Peyer's patch (tissue), 4 donors: ENCODE measurements at regions not wholly inside any gene's neighbourhood (a gene's known extent, or its start where the extent isn't known, plus 50 kb on each side); places are given as distances from the start of the nearest gene placed in this dataset.
"Not testable (repeated sequence)": the region's sequence is repeated elsewhere in the genome, so short reads cannot be mapped to it uniquely, and the experiment has no call there.

ENCODE experiments used
- DNase-seq, 3 donors: peaks; one replicate each; pipeline ENCODE4 v3.0.0-alpha.2; 2017 to 2019
- H3K27ac ChIP-seq, 4 donors: fragments of 200-600 bp; sonication (generic); one replicate each; pipeline ENCODE4 v1.5.1; 2016 to 2019
- H3K27me3 ChIP-seq, 2 donors: fragments of 200-600 bp; sonication (generic); one replicate each; pipeline ENCODE4 v1.5.1; 2019
- H3K36me3 ChIP-seq, 3 donors: fragments of 200-600 bp; sonication (generic); one replicate each; pipeline ENCODE4 v1.5.1; 2016 to 2019
- H3K4me1 ChIP-seq, 4 donors: fragments of 200-600 bp; sonication (generic); one replicate each; pipeline ENCODE4 v1.5.1; 2016 to 2019
- H3K4me3 ChIP-seq, 4 donors: fragments of 200-600 bp; sonication (generic); 1 replicate in 3 of 4; 2 replicates in 1 of 4; pipeline ENCODE4 v1.5.1; 2016 to 2019; ENCODE audit warnings: mild to moderate bottlenecking in 1 of 4
- H3K9me3 ChIP-seq, 4 donors: fragments of 200-600 bp; sonication (generic); one replicate each; pipeline ENCODE4 v1.5.1; 2016 to 2019; ENCODE audit warnings: mild to moderate bottlenecking in 1 of 4
- POLR2A ChIP-seq, 2 donors: fragments of 450-650 bp; IDR thresholded peaks; one replicate each; pipeline ENCODE4 v1.5.1; 2017; ENCODE audit warnings: antibody characterized with exemption in 2 of 2, mild to moderate bottlenecking in 2 of 2, moderate library complexity in 2 of 2
- TF ChIP-seq, protein P1 (sequence below), 6 experiments: fragments of 450-650 bp in 4 of 6; fragments of 200-600 bp in 2 of 6; sonication (generic) in 1 of 6; IDR thresholded peaks; one replicate each; pipeline ENCODE4 v1.5.1; 2017 to 2019; ENCODE audit warnings: antibody characterized with exemption in 6 of 6, mild to moderate bottlenecking in 3 of 6, moderate library complexity in 1 of 6

DNA sequence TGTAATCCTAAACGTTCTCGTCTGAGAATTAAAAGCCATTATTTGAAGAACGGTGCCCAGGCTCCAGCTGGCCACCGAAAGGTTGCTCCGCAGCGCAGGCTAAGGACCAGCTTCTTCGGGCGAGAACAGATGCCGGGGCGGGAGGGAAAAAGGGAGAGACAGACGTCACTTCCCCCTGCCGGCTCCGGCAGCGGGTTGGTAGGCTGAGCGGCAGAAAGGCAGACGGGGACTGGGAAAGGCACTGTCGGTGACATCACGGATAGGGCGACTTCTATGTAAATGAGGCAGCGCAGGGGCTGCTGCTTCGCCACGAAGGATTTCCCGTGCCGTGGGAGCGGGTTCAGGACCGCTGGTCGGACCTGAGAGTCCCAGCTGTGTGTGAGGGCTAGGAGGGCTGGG, 147.5 kb upstream of the NOTCH2NLA start:
- H3K4me3 ChIP-seq: peak overlapping the region; percentile 9 to 50 (median 36)
- H3K9me3 ChIP-seq, H3K36me3 ChIP-seq, H3K4me1 ChIP-seq, H3K27me3 ChIP-seq: not testable (repeated sequence)
- peak overlapping the region; percentile 86 to 96 (median 93) for H3K27ac ChIP-seq
- peak in 1 of 2 donors; percentile 24 for TF ChIP-seq POLR2A (IDR thresholded peaks at IDR 0.05)
- TF ChIP-seq, protein P1, sequence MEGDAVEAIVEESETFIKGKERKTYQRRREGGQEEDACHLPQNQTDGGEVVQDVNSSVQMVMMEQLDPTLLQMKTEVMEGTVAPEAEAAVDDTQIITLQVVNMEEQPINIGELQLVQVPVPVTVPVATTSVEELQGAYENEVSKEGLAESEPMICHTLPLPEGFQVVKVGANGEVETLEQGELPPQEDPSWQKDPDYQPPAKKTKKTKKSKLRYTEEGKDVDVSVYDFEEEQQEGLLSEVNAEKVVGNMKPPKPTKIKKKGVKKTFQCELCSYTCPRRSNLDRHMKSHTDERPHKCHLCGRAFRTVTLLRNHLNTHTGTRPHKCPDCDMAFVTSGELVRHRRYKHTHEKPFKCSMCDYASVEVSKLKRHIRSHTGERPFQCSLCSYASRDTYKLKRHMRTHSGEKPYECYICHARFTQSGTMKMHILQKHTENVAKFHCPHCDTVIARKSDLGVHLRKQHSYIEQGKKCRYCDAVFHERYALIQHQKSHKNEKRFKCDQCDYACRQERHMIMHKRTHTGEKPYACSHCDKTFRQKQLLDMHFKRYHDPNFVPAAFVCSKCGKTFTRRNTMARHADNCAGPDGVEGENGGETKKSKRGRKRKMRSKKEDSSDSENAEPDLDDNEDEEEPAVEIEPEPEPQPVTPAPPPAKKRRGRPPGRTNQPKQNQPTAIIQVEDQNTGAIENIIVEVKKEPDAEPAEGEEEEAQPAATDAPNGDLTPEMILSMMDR (IDR thresholded peaks at IDR 0.05): peak in 1 of 6 experiments; percentile 1
- DNase-seq: peak; percentile 82 to 95 (median 83)

DNA sequence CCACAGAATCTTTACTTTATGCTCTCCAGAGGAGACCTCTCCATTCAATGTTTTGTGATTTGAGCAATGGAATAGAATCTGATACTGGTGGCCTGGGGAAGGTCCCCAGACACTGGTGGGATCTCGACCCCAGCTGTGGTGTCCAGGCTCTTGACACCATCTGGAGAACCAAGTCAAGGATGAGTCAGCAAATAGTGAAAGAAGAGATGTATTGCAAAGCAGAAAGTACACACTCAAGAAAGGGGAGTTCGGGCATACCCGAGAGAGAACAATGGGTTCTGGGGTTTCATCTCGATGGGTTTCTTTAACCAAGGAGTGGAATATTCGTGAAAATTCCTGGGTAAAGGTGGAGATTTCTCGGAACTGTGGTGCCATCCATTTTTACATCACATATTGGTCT, 146.3 kb upstream of the NOTCH2NLA start:
- not testable (repeated sequence) for H3K36me3 ChIP-seq, H3K27ac ChIP-seq, H3K4me1 ChIP-seq, H3K27me3 ChIP-seq, H3K9me3 ChIP-seq, H3K4me3 ChIP-seq, DNase-seq

DNA sequence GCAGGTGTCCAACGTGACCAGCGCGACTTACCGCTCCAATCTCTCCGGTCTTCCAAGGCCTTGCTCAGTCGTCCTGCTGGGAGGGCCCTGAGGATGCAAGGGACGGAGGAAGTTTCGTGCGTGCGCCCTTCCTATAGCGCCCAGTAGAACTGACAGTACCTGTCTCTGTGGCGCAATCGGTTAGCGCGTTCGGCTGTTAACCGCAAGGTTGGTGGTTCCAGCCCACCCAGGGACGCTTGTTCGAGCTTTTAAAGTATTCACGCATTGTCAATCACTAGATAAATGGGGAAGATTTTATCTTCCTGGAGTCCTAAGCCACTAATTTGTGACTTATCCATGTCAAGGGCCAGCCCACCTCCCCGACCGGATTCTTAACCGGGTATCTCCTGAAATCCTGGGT, 141.1 kb upstream of the NOTCH2NLA start:
- H3K4me3 ChIP-seq: peak overlapping the region; percentile 36 to 45 (median 38)
- peak; percentile 37 to 70 (median 48) for DNase-seq
- peak overlapping the region; percentile 50 to 66 (median 64) for H3K27ac ChIP-seq
- H3K27me3 ChIP-seq, H3K36me3 ChIP-seq, H3K4me1 ChIP-seq, H3K9me3 ChIP-seq: not testable (repeated sequence)

DNA sequence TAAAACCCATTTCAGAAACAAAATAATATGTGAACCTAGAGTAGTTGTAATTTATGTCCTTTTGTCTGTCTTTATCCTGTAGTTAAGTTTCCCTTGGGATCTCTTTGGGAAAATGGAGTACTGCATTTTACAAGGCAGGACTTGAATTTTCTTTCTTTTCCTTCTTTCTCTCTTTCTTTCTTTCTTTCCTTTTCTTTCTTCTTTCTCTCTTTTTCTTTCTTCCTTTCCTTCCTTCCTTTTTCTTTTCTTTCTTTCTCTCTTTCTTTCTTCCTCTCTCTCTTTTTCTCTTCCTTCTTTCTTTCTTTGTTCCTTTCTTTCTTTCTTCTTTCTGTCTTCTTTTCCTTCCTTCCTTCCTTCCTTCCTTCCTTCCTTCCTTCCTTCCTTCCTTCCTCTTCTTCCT, 126.6 kb upstream of the NOTCH2NLA start:
- not testable (repeated sequence) for H3K36me3 ChIP-seq, H3K9me3 ChIP-seq

DNA sequence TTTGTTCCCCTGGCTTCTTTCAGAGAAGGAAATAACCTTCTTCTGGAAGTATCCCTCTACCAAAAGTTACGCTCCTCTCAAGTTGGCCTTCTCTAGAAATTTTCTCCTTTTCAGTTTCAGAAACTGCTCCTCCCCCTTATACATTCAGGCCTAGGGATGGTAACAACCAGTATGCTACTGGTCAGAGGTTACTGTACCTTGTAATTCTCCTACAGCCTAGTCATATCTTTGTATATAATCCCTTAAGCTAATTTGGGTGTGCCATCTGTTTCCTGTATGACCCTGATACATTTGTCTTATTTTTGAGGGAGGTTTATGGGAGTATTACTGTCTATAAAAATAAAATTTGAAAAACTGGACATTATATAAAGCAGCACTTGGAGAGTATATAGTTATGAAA, 98.0 kb upstream of the NOTCH2NLA start:
- H3K36me3 ChIP-seq, H3K4me1 ChIP-seq, H3K4me3 ChIP-seq, H3K27ac ChIP-seq, H3K9me3 ChIP-seq, H3K27me3 ChIP-seq, DNase-seq: not testable (repeated sequence)

More for the DNA sequence above, 126.6 kb upstream of the NOTCH2NLA start:
- not testable (repeated sequence) for H3K4me1 ChIP-seq, H3K4me3 ChIP-seq, DNase-seq, H3K27me3 ChIP-seq, H3K27ac ChIP-seq

DNA sequence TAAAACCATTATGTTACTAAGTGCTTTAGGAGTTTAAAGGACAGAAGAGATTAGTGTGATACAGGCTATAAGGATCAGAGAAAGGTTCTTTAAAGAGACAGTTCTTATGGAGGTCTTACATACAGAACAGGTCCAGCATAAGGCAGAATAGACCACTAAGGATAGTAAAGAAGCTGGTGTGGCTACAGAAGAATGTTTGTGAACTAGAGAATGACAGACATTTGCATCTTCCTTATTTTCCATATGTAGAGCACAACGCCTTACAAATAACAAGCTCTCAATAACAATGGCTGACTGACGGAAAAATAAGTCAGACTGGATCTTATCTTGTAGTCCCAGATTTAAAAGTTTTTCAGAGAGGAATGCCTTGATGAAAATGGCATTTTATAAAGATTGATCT, 95.6 kb upstream of the NOTCH2NLA start:
- H3K4me1 ChIP-seq, DNase-seq, H3K27me3 ChIP-seq, H3K27ac ChIP-seq, H3K4me3 ChIP-seq, H3K36me3 ChIP-seq, H3K9me3 ChIP-seq: not testable (repeated sequence)

DNA sequence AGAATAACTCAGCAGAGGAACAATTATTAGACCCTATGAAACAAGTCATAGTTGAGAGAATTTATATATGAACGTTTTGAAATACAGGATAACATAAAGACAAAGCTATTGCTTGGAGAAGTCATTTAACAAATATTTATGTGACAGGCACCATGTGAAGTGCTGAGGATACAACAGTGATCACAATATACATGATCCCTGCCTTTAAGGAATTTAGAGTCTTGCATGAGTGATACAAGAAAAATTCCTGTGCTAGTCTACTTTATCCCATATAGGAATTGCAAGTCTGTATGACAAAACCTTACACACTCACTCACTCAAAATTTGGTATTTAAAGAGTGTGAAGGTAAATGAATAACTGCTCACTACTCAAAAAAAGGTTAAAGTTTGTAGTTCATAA, 94.5 kb upstream of the NOTCH2NLA start:
- not testable (repeated sequence) for H3K4me1 ChIP-seq, H3K9me3 ChIP-seq, DNase-seq, H3K27ac ChIP-seq, H3K27me3 ChIP-seq, H3K4me3 ChIP-seq, H3K36me3 ChIP-seq

DNA sequence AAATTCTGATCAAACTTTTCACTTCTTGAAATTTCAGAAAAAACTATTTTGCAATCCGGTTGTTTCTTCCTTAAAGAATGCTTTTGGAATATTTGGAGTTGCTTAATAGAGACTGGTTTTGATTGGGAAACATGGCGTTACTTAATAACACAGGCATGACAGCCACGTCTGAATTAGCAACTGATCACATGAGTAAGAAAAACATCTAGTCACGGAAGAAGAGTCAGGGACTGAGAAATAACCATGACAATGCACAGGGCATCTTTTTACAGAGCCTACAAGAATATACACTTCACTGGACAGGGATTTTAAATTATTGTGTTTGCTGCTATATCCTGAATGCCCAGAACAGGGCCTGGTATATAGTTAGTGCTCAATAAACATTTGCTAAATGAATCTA, 94.1 kb upstream of the NOTCH2NLA start:
- H3K27me3 ChIP-seq, H3K9me3 ChIP-seq, H3K4me3 ChIP-seq, H3K4me1 ChIP-seq, DNase-seq, H3K36me3 ChIP-seq, H3K27ac ChIP-seq: not testable (repeated sequence)

DNA sequence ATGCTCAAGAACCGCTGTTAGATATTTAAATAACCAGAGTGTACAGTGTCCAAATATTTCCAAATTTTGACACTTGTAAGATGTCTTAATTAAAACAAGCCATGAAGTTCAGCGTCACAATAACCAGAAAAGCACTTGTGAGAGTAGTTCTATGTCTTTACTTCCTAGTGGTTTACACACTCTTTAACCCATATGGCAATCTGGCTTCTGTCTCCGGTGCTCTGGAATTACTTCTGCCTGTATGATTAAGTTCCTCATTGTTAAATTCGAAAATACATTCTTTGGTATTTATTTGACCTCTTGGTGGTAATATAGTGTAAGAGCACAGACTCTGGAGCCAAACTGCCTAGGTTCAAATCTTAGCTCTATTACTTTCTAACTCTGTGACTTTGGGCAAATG, 89.9 kb upstream of the NOTCH2NLA start:
- DNase-seq, H3K36me3 ChIP-seq, H3K4me3 ChIP-seq, H3K4me1 ChIP-seq, H3K27ac ChIP-seq, H3K27me3 ChIP-seq, H3K9me3 ChIP-seq: not testable (repeated sequence)

DNA sequence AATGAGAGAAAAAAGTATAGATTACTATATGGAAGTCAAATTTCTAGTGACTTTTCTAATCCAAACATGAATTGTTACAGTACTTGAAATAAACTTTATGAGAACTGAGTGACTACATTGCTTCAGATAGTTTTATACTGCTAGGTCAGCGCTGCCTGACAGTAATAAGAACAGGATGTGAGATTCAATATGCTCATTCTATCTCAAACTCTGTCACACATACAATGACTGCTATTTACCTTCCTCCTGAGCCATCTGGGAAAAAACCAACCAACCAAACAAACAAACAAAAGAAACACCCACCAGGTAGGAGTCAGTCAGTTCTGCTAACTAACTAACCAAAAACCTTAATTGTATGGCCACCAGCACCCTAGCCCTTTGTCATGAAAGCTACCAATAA, 89.0 kb upstream of the NOTCH2NLA start:
- H3K36me3 ChIP-seq, H3K27ac ChIP-seq, H3K4me3 ChIP-seq, H3K27me3 ChIP-seq, H3K4me1 ChIP-seq, DNase-seq, H3K9me3 ChIP-seq: not testable (repeated sequence)

DNA sequence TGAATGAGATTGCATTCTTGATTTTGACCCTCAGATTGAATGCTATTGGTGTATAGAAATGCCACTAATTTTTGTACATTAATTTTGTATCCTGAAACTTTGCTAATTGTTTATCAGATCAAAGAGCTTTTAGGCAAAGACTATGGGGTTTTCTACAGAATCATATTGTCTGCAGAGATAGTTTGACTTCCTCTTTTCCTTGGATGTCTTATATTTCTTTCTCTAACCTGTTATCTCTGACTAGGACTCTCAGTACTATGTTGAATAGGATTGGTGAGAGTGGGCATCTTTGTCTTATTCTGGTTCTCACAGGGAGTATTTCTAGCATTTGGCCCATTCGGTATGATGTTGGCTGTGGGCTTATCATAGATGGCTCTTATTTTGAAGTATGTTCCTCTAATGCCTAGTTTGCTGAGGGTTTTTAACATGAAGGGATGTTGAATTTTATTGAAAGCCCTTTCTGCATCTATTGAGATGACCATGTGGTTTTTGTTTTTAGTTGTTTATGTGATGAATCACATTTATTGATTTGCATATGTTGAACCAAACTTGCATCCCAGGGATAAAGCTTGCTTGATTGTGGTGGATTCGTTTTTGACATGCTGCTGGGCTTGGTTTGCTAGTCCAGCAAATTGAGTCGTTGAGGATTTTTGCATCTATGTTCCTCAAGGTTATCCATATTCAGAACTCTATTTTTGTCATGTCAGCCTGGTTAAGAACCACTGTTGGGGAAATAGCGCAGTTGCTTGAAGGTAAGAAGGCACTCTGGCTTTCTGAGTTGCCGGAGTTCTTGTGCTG, 85.8 kb upstream of the NOTCH2NLA start:
- not testable (repeated sequence) for DNase-seq, H3K4me3 ChIP-seq, H3K4me1 ChIP-seq, H3K27me3 ChIP-seq, H3K9me3 ChIP-seq, H3K36me3 ChIP-seq, H3K27ac ChIP-seq

DNA sequence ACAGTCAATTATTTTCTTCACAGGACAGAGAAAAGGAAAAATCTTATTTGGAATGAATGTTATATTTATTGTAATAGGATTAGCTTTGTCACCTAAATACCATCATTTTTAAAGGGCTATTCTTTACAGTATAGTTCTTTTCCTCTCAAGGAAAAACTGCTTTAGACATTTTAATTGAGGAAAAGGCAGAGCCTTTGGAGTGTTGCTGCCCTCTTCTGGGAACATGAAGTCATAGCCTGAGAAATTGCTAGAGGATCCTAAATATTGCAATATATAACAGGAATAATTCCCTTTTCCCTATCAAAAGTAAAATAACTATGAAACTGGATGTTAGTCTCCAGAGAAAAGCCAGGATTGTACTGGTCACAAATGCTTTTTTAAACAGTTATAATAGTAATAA, 81.8 kb upstream of the NOTCH2NLA start:
- not testable (repeated sequence) for H3K9me3 ChIP-seq, H3K36me3 ChIP-seq, H3K27ac ChIP-seq, H3K27me3 ChIP-seq, H3K4me3 ChIP-seq, H3K4me1 ChIP-seq, DNase-seq

DNA sequence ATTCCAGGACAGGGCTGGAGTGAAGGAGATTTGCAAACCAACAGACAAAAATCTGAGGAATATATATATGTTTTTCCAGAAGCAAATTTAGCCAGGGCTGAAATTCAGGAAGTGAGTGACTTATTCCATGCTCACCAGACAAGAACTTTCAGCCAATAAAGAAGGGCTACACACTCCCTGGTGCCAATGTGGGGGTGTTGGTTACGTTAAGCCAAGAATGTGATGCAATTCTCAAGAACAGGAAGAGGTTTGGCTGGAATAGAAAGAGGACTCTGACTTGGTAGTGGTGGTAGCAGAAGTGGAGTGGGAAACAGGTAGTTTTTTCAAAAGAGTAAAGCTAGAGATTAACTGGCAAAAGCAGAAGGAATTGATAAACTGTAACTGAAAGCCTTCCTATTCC, 80.6 kb upstream of the NOTCH2NLA start:
- not testable (repeated sequence) for H3K9me3 ChIP-seq, H3K4me1 ChIP-seq, H3K36me3 ChIP-seq, DNase-seq, H3K27ac ChIP-seq, H3K27me3 ChIP-seq, H3K4me3 ChIP-seq

DNA sequence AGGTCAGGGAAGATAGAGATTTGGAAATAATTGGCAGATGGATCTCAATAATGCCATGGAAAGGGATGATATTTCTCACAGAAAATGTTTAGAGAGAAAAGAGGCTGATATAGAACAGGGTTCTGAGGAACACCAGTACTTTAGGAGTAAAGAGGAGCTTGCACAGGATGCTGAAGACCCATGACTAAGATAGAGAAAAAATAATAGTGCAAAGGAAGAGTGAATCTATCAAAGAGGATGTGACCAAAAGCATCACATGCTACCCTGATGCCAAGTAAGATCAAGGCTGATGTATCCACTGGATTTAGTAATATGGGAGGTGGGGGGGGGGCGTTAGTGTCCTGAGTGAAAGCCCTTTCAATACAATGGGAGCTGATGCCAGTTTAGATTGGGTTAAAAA, 80.1 kb upstream of the NOTCH2NLA start:
- not testable (repeated sequence) for H3K36me3 ChIP-seq

DNA sequence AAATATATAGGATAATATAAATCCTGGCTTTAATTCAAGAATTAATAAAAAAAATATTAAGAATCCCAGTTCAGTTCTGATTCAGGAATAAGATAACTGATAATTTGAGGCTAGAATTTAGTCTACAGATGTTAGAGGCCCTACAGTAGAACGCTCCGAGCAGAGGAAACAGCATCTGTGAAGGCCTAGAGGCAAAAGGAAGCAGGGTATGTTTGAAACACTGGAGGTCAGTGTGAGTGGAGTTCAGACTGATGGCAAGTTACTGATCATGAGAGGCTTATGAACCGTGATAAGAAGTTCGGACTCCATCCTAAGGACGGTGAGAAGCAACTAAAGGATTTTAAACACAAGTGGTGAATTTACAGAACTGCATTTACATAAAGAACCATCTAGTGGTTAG, 79.3 kb upstream of the NOTCH2NLA start:
- not testable (repeated sequence) for H3K27me3 ChIP-seq, H3K4me3 ChIP-seq, DNase-seq, H3K36me3 ChIP-seq, H3K27ac ChIP-seq, H3K4me1 ChIP-seq, H3K9me3 ChIP-seq

More for the DNA sequence above, 80.1 kb upstream of the NOTCH2NLA start:
- H3K27me3 ChIP-seq, H3K27ac ChIP-seq, H3K4me3 ChIP-seq, DNase-seq, H3K9me3 ChIP-seq, H3K4me1 ChIP-seq: not testable (repeated sequence)
